Body of pancreas (tissue), 4 donors: ENCODE measurements at regions not wholly inside any gene's neighbourhood (a gene's known extent, or its start where the extent isn't known, plus 50 kb on each side); places are given as distances from the start of the nearest gene placed in this dataset.

ENCODE experiments used
- CTCF ChIP-seq, 7 experiments: fragments of 450-650 bp in 4 of 7; fragments of 200-600 bp in 3 of 7; sonication (generic) in 3 of 7; IDR thresholded peaks; one replicate each; pipeline ENCODE4 v1.5.1; 2016 to 2019; ENCODE audit warnings: antibody characterized with exemption in 7 of 7
- POLR2A ChIP-seq, 3 donors: fragments of 450-650 bp; IDR thresholded peaks; one replicate each; pipeline ENCODE4 v1.6.1; 2016; ENCODE audit warnings: antibody characterized with exemption in 3 of 3, mild to moderate bottlenecking in 2 of 3

DNA sequence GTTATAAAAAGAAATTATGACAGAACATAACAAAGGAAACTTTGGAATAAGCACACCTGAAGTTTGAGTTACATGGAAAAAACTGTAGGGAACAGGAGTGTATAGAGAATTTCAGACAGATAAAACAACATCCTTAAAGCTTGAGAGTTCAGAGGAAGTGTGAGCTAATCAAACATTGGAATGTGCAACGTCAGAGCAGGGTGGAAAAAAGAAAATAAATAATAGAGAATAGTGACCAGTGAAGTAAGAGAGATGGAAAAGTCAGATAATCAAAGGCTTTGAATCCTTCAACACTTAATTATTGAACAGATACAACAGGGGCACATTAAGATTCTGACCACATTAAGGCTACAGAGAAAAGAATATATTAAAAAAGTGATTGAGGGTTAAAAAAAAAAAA is 128.5 kb upstream of the CDH10 start:
- no peak for TF ChIP-seq POLR2A (IDR thresholded peaks at IDR 0.05)
- TF ChIP-seq CTCF (IDR thresholded peaks at IDR 0.05) = no peak
